ENCODE measurements at regions not wholly inside any gene's neighbourhood (a gene's known extent, or its start where the extent isn't known, plus 50 kb on each side); places are given as distances from the start of the nearest gene placed in this dataset.

DNA sequence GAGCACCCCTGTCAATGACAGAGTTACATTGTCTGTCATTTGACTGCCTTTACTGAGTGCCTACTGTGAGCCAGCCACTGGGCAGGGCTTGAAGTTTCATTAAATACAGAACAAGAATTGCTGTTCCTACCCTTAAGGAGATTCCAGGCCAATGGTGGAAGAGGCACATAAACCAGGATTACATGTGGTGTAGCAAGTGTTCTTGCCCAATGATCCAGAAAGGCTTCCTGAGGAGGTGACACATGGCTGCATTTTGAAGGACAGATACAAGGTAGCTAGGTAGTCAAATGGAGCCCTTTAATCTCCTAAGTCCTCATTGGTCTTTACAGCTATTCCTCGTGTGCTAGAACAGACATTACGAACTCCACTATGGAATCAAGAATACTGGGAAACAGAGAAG, 312.7 kb downstream of the ETAA1 start:
- no peak for DNase-seq

DNA sequence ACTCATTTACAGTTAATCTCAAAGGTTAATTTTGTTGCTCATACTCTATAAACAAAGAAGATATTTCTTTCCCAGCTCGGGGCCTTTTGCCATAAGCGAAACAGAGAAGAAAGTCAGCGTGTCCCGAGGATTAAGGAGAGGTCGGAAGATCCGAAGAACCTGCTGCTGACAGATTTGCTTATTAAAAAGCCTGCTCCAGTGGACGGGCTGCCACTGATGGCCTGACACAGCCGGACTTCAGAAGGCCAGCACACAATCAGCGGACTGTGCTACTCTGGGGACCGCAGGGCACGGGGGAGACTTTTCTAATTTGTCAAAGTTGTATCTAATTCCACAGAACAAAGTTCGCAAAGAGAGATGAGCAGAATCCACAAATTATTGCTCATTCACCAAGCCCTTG, 315.4 kb downstream of the ETAA1 start:
- DNase-seq, result no peak

DNA sequence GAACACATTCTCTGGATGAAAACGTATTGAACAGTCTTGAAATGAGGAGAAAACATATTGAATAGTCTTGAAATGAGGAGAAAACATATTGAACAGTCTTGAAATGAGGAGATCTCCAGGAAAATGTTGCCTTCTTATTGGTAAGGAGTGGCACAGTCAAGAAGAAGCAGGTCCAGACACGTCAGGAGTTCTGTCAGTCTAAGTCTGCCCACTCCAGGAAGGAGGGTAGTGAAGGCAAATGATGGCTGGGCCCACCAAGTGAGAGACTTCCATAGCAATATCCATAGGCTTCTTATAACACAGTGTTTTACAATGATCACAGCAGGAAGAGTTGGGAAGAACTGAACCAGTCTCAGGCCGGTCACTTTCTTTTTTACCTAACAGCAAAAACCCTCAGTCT, 316.2 kb downstream of the ETAA1 start:
- no peak for DNase-seq

DNA sequence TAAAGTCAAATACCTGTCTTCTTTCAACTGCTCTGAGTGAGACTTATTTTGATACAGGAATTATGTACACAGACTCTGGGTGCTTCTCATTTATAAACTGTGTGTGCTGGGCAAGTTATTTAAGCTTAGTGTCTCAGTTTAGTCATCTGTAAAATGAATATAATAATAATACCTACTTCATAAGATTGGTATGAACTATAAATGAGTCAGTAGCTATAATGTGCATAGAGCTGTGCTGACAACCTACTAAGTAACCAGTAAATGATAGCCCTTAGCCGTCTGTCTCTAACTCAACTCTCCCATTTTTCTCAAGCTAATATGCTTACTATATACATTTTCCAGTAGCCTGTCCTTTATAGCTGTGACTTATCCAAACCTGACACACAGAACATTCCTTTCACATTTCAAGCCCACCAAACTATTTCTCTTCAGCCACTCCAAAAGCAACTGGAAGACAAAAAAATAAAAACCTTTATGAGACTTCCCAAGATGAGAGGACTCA, 319.8 kb downstream of the ETAA1 start:
- DNase-seq, result peak; percentile 30

DNA sequence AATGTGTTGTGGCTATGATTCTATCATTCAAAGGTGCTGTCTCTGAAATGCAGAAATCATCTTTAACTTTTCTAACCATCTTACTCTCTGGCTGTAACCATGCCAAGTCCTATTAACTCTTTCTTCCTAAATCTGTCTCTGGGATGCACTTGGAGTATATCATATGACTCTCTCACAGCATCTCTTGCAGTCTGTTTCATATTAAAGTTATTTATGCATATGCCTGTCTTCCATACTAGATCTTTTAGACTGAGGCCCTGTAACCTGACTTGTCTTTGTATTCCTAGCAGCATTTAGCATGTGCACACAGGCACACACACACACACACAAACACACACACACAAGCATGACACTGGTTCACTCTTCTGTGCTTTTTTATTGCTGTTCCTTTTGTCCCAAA, 320.6 kb downstream of the ETAA1 start:
- no peak for DNase-seq

DNA sequence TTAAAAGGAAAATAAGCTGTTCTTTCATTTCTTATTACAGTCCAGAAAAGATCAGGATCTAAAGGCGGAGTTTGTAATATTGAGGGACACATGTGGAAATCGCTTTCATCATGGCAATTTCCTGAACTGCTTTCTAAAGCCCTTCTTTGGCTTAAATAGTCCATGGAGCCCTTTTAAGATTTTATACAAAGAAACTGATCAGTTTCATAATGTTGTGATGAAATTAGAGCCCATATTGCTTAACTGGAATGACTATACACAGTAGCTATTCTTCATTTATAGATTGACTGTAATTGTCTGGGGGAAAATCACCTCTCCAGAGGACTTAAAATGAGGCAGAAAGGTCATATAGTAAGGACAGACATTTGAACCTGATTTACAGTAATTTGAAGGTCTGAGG, 322.2 kb downstream of the ETAA1 start:
- no peak for DNase-seq

DNA sequence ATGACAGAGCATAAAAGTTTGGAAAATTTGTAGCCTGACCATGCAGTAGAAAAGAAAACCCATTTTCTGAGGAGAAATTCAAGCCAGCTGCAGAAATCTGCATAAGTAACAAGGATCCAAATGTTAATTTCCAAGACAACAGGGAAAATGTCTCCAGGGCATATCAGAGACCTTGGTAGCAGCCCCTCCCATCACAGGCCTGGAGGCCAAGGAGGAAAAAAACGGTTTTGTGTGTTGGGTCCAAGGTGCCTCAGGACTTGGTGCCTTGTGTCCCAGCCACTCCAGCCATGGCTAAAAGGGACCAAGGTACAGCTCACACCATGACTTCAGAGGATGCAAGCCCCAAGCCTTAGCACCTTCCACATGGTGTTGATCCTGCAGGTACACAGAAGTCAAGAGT, 324.4 kb downstream of the ETAA1 start:
- DNase-seq, result no peak

DNA sequence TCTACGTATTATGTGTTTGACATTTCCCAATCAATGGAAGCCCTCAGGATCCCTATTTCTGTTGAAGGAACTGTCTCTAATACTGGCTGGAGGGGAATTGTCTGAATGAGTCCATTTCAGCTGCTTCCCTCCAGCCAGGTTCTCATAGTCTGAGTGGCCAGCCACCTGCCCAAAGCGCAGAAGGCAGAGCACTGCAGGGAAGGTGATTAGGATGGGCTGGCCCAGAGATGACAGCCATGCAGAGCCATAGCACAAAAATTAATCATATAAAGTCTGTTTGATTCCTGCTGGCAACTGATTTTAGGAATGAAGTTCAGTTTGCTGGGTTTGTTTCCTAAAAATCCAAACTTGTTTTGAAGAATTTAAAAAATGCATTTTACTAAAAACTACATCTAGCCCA, 327.1 kb downstream of the ETAA1 start:
- DNase-seq, result no peak

DNA sequence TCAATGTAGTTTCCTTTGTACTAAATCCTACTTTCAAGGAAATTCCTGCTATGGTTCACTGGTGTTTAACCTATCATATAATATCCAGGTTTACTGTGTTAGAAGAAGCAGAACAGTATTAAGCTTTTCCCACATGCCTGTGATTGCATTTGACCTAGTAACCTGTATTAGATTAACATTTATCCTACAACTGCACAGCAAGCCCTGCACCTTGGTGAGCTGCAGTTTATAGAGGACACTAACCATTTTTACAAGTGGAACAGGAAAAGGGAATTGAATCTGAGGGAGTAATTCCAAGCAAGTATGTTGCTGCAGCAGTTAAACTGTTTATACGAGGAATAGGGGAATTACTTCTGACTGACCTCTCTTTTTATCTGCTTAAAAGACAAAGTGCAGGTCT, 328.6 kb downstream of the ETAA1 start:
- no peak for DNase-seq

DNA sequence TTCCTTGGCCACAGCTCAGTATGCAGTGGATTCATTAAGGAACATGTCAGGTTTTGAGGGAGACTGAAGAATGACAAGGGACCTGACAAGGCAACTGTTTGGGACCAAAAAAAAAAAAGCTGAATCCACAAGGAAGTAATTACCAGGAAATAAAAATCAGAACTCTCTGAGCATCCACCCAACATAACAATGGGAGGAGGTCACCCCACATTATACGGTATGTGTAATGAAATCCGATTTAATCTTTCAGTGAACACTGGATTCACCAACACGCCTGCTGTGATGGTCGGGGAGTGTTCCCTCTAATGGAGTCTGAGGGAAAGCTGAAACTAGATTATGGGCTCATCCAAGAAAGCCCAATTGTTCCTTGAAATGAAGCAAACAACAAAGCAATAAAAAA, 329.3 kb downstream of the ETAA1 start:
- no peak for DNase-seq

DNA sequence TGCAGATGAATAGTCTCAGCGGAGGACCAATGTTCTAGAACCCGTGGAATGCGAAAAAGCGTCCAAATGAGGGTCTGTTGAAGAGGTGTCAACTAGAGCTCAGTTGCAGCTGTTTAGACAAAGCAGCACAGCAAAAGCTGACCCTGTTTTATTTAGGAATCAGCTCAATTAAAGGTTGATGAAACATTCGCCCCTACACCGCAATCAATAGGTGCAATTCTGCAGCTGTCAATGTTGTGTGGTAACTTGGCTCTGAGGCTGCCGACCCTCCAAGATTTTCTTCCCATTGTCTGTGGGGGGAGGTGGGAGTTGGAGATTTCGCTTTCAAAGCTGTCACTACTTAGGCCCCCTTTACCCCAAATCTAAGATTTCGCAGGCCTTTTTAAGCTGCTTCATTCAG, 330.0 kb downstream of the ETAA1 start:
- no peak for DNase-seq

DNA sequence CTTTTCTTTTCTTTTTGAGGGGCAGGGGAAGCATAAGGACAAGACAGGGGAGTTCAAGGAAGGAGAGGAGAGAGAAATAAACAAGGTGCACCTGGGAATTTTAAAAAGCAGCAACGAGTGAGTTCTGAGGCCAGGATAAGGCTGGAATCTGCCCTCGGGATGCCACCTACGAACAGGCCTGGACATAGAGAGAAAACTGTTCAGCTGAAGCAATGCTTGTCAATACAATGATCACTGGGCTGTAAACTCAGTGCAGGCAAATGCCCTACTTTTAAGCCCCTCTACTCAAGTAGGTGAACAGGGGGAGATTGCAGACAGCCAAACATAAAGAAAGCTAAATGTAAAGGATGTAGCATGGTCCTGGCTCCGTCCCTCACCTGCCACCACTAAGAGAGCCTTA, 330.5 kb downstream of the ETAA1 start:
- DNase-seq, result no peak

DNA sequence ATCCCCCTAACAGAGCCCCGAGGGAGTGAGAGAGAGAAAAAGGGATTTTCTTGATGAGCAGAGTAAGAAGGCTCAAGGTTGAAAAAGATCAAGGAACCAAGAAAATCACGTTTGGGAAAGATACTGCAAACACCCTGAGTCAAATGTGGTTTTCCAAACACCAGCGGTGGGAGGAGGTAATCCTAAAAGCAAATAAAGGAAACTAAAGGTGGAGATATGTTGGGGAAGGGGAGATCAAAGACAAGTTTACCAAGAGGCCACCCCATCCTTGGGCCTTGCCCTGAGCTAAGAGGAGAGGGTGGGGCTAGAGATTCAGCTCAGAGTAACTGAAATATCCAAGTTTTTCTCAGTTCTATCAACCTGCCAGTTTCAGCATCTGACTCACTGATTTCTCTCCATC, 332.3 kb downstream of the ETAA1 start:
- DNase-seq, result no peak

DNA sequence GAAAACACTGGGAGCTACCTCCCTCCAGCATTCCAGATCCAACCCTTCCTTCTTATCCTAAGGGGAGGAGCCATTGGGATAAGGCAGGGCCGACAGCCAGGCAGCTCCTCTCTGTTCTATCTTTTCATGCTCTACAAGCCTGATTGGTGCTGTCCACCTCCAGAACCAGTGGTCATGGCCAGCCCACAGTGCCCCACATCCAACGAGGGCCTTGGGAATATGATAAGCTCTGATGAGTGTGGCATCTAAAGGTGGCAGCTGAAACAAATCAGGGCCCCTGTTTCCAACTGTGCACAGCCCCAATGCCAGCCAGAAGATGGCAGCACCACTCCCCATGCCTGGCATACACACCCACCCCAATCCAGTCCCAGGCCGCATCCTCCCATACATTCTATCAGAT, 329.3 kb downstream of the C1D start:
- peak; percentile 8 for DNase-seq

DNA sequence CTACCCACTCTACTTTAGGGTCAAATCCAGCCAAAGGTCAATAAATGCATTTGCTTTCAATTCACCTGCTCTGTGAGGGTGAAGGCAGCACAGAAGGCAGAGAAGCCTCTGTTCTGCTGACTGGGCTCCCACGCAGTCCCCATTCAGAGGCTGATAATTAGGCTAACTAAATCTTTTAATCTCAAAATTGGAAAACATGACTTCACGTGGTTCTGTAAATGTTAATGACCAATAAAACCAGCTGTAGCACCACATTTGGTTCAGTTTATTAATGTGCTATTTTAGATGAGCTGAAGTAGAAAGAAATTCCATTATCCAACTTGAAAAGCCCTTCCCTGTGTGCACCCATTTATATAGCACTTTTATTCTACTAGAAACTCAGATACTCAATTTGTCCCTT, 310.6 kb downstream of the C1D start:
- no peak for DNase-seq

DNA sequence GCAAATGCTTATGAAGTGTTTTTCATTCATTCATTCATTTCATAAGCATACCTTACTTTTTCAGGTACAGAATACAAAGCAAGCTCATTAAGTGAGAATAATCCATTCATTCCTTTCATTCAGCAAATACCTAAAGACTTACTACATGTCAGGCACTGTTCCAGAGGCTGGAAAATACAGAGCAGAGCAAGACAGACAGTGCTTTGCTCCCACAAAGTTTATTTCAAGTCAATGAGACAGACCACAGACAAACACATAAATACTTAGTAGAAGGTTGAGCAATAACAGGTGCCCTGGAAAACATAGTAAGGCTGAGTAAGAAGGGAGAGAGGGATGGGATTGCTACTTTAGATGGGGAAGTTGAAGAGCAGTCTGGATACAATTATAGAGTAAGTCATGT, 309.8 kb downstream of the C1D start:
- peak; percentile 18 for DNase-seq

DNA sequence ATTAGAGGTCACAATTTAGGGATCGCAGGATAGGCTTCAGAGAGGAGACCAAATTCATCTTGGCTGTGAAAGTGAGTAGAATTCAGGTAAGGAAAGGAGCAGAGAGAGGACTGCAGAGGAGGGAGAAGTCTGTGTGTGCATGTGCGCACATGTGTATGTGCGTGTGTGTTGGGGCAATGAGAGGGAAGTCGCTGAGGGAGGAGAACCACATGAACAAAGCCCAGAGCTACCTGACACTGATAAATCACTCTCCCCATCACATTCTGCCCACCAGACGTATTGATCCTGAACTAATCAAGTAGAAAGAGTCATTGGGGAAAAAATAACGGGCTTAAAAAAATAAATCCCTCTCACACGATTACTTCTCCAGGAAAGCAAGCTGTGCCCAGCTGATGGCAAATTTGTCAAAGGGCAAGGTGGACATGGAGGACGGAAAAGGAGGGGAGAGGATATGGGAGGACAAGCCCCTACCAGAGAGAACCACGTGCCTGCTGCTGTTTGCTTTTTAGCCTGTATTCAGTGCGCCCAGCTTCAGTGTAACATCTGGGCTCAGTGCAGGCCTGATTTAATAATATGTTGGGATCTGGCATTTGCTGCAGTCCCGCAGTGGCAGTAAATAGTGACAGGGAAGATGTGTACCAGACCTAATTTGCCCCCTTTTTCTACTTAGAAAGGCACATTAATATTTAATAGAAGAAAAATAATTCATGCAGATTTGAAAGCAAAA, 307.5 kb downstream of the C1D start:
- DNase-seq, result no peak

DNA sequence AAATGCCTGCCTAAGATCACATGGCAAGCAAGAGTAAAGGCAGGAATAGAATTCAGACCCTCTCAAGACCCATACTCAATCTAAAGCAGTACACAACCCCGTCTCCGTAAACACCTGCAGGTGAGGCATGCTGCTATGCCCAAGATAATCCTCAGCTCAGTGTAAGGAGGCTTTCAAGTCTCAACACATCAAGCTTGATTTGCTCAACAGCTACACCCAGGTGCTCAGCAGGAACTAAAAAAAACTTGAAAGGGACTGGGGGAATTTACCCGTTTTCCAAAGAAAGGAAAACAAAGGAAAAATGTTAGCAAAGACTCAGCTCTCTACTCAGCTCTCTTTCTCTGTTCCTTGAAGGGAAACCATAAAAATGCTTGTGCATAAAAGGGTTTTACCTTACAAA, 301.8 kb downstream of the C1D start:
- DNase-seq, result no peak

DNA sequence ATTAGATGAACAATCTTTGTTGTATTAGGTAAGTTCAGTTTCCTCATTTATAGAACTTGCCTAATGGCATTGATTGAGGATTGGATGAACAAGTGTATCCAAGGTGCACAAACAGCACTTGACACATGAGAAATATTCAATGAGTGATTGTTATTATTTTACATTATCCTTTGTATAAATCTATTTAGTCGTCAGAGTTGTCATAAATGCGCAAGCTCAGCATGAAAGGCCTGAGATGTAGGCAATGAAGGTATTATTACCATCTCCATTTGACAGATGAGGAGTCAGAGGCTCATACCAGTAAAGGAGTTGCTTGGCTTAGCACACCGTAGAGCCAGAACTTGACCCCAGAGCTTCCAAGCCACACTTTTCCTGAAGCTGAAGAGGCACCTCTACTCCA, 291.4 kb downstream of the C1D start:
- no peak for DNase-seq

DNA sequence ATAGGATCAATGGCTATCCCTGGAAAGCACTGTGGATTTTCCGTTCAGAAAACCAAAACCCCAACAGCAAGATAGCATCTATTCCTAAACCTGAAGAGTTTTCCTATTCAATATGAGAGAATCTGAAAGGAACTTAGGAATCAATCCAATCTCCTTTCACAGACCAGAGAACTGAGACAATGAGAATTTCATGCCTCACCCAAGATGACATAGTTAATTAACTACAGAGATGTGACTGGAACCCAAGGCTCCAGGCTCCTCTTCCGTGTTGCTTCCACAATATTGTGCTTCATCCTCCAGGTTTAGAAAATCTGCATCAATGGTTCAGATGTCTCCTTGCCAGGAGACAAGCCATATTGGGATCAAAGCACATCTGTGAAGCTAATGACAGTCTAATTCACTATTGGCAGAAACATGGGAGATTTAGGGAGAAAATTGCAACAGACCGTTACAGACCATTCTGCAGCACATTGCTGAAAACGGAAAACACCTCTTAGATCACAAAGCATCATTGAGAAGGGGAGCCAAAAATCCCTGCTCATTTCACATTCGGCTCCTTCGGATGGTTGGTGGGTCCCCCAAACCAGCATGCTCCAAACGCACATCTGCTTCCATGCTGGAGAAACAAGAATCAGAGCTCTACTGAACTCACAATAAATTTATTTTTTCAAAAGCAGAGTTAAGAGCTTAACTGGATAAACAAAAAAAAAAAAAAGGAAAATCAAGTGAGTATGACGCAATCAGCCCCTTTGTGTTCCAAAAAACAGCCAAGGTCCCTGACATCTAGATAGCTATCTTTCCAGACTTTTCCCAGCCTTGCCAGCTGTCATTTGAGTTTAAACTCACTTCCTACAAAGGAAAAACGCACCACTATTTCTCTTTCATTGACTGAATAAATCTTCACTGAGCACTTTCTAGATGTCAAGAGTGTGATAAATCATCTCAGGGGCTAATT, 290.3 kb downstream of the C1D start:
- DNase-seq, result no peak

DNA sequence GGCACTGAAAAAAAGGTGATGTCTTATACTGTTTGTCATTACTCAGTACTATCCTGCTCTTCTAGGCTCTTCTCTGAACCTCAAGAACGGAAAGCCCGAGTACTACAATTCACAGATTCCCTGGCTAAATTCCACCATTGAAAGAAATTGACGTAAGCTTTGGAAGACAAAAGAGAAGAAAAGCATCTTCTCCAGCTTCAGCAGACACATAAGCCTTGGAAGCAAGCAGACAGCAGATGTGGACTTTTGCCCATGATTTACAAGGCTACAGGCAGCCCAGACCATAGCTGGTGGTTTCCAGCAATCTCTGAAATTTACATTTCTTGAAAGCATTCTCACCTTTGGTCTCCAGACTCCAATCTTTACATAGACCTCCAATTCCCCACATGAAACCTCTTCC, 289.0 kb downstream of the C1D start:
- no peak for DNase-seq

DNA sequence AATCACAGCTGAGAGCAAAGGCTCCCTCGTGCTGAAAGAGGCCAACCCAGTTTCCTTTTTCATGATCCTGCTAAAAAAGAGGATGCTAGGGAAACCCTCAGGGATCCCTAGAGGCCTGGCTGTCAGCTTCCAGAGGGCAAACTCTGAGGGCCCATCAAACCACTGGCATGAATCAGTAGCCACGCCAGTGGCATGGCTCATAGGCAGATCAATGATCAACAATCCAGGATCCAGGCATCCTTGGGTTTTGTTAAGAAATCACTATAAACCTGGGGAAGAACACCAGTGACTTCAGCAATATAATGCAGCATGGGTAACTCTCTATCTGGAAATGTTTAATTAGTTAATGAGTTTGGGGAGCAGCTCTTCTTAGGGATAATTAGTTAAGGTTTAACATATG, 286.5 kb downstream of the C1D start:
- DNase-seq, result no peak

DNA sequence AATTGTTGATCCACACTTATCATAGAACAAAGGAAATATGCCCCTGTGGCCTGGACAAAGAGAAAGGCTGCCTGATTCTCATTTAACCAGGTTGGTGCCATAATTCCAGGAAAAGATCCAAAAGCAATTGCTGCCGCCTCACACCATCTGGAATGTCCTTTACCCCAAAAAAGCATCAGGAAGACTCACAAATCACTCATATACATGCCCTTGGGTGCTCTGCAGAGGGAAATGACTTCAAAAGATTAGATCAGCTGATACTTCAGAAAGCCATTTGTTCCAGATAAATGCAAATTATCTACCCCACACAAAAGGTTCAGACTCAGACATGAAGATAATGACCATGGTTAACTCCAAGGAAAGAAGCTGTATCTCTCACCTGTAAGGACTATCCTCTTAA, 285.8 kb downstream of the C1D start:
- no peak for DNase-seq

DNA sequence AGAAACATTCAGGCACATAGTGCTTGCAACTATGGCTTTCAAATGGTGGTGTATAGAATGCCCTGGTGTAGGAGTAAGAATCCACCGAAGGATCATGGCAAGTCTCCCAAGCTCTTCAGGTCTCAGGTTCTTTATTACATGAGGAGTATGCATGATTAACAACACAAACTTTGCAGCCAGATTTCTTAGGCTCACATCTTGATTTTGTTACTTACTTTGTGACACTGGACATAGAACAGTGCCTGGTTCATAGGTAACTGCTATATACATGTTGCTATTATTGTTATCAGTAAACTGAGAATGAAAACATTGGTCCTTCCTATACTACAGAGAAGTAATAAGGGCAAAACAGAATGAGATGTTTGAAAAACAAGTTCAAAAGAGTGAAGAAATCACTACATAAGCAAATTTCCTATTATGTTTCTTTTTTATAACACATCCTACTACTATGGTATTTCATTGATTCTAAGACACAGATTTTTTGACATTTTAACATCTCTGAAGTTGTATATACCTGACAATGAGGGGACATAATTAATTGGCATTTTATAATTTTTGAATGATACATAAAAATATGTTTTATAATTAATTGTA, 284.9 kb downstream of the C1D start:
- no peak for DNase-seq
